ENCODE measurements at regions not wholly inside any gene's neighbourhood (a gene's known extent, or its start where the extent isn't known, plus 50 kb on each side); places are given as distances from the start of the nearest gene placed in this dataset.

DNA sequence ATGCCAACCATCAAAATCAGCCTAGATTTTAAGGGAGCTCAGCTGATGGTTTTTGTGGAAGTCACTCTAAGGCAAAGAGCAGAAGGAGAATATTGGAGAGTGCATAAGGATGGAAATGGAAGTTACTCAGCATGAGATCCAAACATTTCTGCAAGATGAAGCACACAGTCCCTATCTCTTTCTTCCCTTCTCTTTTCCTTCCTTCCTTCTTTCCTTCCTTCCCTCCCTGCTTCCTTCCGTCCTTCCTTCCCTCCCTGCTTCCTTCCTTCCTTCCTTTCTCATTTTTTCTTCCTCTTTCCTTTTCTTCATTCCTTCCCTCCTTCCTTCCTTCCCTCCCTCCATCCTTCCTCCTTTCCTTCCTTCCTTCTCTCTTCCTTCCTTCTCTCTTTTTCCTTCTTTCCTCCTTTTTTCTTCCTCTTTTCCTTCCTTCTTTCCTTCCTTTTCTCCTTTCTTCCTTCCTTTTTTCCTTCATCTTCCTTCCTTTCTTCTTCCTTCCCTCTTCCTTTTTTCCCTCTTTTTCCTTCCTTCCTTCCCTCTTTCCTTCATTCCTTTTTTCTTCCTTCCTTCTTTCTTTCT is 727.9 kb upstream of the CDH2 start:
- H3K27me3 ChIP-seq (ENCODE audit: control insufficient read depth, insufficient read depth, low read length), result no peaks in the 10 kb centered on the region
- no peak overlapping the region for H3K9ac ChIP-seq (ENCODE audit: low read length in 3 of 3)
- no peak for FAIRE-seq
- H3K9me3 ChIP-seq (ENCODE audit: control insufficient read depth in 2 of 3, insufficient read depth in 1 of 3, low read length in 3 of 3), result no peaks in the 10 kb centered on the region
- intact Hi-C loops (cut with DNase I), result no loop called here
- no peak overlapping the region for H3K27ac ChIP-seq (ENCODE audit: low read depth in 2 of 2, low read length in 2 of 2)
- DNase-seq, result no peak
- H3K4me3 ChIP-seq (ENCODE audit: low read length in 3 of 3), result no peak overlapping the region
- TF ChIP-seq, protein P1, sequence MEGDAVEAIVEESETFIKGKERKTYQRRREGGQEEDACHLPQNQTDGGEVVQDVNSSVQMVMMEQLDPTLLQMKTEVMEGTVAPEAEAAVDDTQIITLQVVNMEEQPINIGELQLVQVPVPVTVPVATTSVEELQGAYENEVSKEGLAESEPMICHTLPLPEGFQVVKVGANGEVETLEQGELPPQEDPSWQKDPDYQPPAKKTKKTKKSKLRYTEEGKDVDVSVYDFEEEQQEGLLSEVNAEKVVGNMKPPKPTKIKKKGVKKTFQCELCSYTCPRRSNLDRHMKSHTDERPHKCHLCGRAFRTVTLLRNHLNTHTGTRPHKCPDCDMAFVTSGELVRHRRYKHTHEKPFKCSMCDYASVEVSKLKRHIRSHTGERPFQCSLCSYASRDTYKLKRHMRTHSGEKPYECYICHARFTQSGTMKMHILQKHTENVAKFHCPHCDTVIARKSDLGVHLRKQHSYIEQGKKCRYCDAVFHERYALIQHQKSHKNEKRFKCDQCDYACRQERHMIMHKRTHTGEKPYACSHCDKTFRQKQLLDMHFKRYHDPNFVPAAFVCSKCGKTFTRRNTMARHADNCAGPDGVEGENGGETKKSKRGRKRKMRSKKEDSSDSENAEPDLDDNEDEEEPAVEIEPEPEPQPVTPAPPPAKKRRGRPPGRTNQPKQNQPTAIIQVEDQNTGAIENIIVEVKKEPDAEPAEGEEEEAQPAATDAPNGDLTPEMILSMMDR (IDR thresholded peaks at IDR 0.05; ENCODE audit: borderline replicate concordance, extremely low read depth, insufficient read depth), result no peak
- no peaks in the 10 kb centered on the region for H3K36me3 ChIP-seq (ENCODE audit: control insufficient read depth in 2 of 3, insufficient read depth in 3 of 3, low read length in 3 of 3)
- H3K4me1 ChIP-seq (ENCODE audit: control insufficient read depth in 2 of 3, insufficient read depth in 2 of 3, low read depth in 1 of 3, low read length in 3 of 3), result no peaks in the 10 kb centered on the region

- DNase-seq (no peak), FAIRE-seq (no peak)
- TF ChIP-seq, protein P1 (IDR thresholded peaks at IDR 0.05; ENCODE audit: borderline replicate concordance, extremely low read depth, insufficient read depth), result no peak
- intact Hi-C loops (cut with DNase I), result no loop called here
- Histone ChIP-seq H3K36me3 (ENCODE audit: control insufficient read depth in 2 of 3, insufficient read depth in 3 of 3, low read length in 3 of 3) (no peaks in the 10 kb centered on the region), H3K9me3 (ENCODE audit: control insufficient read depth in 2 of 3, insufficient read depth in 1 of 3, low read length in 3 of 3) (no peaks in the 10 kb centered on the region), H3K4me1 (ENCODE audit: control insufficient read depth in 2 of 3, insufficient read depth in 2 of 3, low read depth in 1 of 3, low read length in 3 of 3) (no peaks in the 10 kb centered on the region), H3K9ac (ENCODE audit: low read length in 3 of 3) (no peak overlapping the region), H3K27me3 (ENCODE audit: control insufficient read depth, insufficient read depth, low read length) (no peaks in the 10 kb centered on the region), H3K4me3 (ENCODE audit: low read length in 3 of 3) (no peak overlapping the region), H3K27ac (ENCODE audit: low read depth in 2 of 2, low read length in 2 of 2) (no peak overlapping the region)
Observed at GRCh38 chr18:28903306-28903705, 726.4 kb upstream of the CDH2 start.

- H3K27me3 ChIP-seq (ENCODE audit: control insufficient read depth, insufficient read depth, low read length), result no peaks in the 10 kb centered on the region
- H3K4me1 ChIP-seq (ENCODE audit: control insufficient read depth in 2 of 3, insufficient read depth in 2 of 3, low read depth in 1 of 3, low read length in 3 of 3), result no peaks in the 10 kb centered on the region
- no peak for DNase-seq
- H3K4me3 ChIP-seq (ENCODE audit: low read length in 3 of 3), result no peak overlapping the region
- TF ChIP-seq, protein P1 (IDR thresholded peaks at IDR 0.05; ENCODE audit: borderline replicate concordance, extremely low read depth, insufficient read depth), result no peak
- intact Hi-C loops (cut with DNase I), result no loop called here
- H3K27ac ChIP-seq (ENCODE audit: low read depth in 2 of 2, low read length in 2 of 2), result no peak overlapping the region
- no peak overlapping the region for H3K9ac ChIP-seq (ENCODE audit: low read length in 3 of 3)
- H3K9me3 ChIP-seq (ENCODE audit: control insufficient read depth in 2 of 3, insufficient read depth in 1 of 3, low read length in 3 of 3), result no peaks in the 10 kb centered on the region
- no peaks in the 10 kb centered on the region for H3K36me3 ChIP-seq (ENCODE audit: control insufficient read depth in 2 of 3, insufficient read depth in 3 of 3, low read length in 3 of 3)
- FAIRE-seq, result no peak
Observed at GRCh38 chr18:28890791-28891190, 713.9 kb upstream of the CDH2 start.

DNA sequence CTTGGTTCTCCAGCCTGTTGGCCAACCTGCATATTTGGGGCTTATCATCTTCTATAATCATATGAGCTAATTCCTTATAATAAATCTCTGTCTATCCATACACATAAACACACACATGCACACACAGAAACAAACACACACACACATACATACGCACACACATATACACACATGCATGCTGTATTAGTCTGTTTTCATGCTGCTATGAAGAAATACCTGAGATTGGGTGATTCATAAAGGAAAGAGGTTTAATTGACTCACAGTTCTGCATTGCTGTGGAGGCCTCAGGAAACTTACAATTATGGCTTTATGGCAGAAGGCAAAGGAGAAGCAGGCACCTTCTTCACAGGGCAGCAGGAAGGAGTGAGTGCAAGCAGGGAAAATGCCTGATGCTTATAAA is 707.4 kb upstream of the CDH2 start:
- intact Hi-C loops (cut with DNase I), result no loop called here
- Histone ChIP-seq H3K4me1 (ENCODE audit: control insufficient read depth in 2 of 3, insufficient read depth in 2 of 3, low read depth in 1 of 3, low read length in 3 of 3) (no peaks in the 10 kb centered on the region), H3K9me3 (ENCODE audit: control insufficient read depth in 2 of 3, insufficient read depth in 1 of 3, low read length in 3 of 3) (no peaks in the 10 kb centered on the region), H3K27ac (ENCODE audit: low read depth in 2 of 2, low read length in 2 of 2) (no peak overlapping the region), H3K36me3 (ENCODE audit: control insufficient read depth in 2 of 3, insufficient read depth in 3 of 3, low read length in 3 of 3) (no peaks in the 10 kb centered on the region), H3K9ac (ENCODE audit: low read length in 3 of 3) (no peak overlapping the region), H3K4me3 (ENCODE audit: low read length in 3 of 3) (no peak overlapping the region), H3K27me3 (ENCODE audit: control insufficient read depth, insufficient read depth, low read length) (no peaks in the 10 kb centered on the region)
- FAIRE-seq (no peak), DNase-seq (no peak)
- TF ChIP-seq, protein P1 (IDR thresholded peaks at IDR 0.05; ENCODE audit: borderline replicate concordance, extremely low read depth, insufficient read depth), result no peak
